ENCODE measurements at regions not wholly inside any gene's neighbourhood (a gene's known extent, or its start where the extent isn't known, plus 50 kb on each side); places are given as distances from the start of the nearest gene placed in this dataset.

DNA sequence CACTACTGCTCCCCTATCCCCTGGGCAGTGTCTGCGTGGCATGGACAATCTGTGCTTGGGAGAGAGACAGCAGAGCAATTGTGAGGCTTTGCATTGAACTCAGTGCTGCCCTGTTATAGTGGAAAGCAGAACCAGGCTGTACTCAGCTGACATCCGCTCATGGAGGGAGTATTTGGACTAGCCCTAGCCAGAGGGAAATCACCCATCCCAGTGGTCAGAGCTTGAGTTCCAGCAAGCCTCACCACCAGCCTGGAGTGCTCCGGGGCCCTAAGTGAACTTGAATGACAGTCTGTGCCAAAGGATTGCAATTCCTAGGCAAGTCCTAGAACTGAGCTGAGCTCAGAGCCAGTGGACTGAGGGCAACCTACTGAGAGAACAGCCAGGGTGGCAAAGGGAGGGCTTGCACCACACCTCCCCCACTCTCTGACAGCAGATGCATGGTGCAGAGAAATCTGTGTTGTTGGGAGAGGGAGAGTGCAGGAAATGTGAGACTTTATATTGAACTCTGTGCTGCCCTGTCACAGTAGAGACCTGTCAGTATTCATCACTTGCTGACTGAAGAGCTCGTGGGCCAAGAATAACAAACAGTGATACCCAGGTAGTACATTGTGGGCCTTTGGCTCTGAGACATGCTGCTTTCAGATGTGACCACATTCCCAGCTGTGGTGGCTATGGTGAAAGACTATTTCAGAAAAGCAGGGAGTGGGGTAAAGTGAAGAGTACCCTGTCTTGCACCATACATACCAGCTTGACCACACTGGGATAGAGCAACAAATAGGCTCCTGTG is 107.7 kb upstream of the SLC5A9 start:
- H3K9me3 ChIP-seq, result peaks cover 0 to 5% (median 0%) of the 10 kb centered on the region in 4 donors
- TF ChIP-seq, protein P1, sequence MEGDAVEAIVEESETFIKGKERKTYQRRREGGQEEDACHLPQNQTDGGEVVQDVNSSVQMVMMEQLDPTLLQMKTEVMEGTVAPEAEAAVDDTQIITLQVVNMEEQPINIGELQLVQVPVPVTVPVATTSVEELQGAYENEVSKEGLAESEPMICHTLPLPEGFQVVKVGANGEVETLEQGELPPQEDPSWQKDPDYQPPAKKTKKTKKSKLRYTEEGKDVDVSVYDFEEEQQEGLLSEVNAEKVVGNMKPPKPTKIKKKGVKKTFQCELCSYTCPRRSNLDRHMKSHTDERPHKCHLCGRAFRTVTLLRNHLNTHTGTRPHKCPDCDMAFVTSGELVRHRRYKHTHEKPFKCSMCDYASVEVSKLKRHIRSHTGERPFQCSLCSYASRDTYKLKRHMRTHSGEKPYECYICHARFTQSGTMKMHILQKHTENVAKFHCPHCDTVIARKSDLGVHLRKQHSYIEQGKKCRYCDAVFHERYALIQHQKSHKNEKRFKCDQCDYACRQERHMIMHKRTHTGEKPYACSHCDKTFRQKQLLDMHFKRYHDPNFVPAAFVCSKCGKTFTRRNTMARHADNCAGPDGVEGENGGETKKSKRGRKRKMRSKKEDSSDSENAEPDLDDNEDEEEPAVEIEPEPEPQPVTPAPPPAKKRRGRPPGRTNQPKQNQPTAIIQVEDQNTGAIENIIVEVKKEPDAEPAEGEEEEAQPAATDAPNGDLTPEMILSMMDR (IDR thresholded peaks at IDR 0.05), result no peak
- 53 to 75% (median 65%) methylated on average over 4 of the region's 4 CpGs for WGBS, 5 donors

DNA sequence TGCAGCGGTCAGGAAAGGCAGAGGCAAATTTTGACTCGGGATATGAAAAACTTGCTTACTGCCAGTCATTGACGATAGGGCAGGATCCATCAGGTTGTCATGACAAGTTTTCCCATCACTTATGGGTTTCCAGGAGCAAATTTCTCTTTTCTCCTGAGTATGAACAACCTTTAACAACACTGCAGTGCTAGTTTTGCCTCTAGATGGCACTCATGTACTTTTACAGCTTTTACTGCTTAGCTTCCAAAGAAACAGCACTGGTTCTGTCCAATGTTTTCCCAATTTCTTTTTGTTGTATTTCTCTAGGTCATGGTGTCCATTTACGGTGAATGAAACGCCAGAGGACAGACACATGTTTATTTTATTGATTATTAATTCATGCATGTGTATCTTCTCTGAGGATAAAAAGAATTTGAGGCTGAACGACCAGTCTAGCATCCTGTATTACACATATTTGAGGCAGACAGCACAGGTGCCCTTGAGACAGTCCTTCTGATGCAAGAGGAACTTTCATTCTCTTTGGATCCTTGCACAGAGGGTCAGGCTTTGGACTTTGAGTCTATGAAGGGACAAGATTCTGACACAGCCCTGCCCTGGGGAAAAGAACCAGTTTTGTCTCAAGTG is 112.3 kb upstream of the TRABD2B start:
- Histone ChIP-seq H3K36me3 (no peaks in the 10 kb centered on the region), H3K9me3 (no peaks in the 10 kb centered on the region), H3K4me3 (no peak overlapping the region), H3K27ac (no peak overlapping the region), H3K27me3 (no peaks in the 10 kb centered on the region), H3K4me1 (no peaks in the 10 kb centered on the region)
- 16 to 21% (median 17%) methylated on average over 6 of the region's 6 CpGs for WGBS, 5 donors
- DNase-seq, result peak in 1 of 2 donors; percentile 86
- TF ChIP-seq, protein P1 (IDR thresholded peaks at IDR 0.05), result peak in 5 of 7 experiments; percentile 65 to 77 (median 75)
- TF ChIP-seq EP300 (IDR thresholded peaks at IDR 0.05), result no peak
- intact Hi-C loops (cut with DNase I; ENCODE audit: low total_unique reads), result loop anchor here (5.0 kb wide), 1 partner anchor 88 kb away; no protein-coding TSS in a partner anchor

More for the DNA sequence above, 107.7 kb upstream of the SLC5A9 start:
- Histone ChIP-seq H3K36me3 (no peaks in the 10 kb centered on the region), H3K4me3 (no peak overlapping the region), H3K4me1 (no peaks in the 10 kb centered on the region), H3K27me3 (no peaks in the 10 kb centered on the region), H3K27ac (no peak overlapping the region)
- intact Hi-C loops (cut with DNase I; ENCODE audit: low total_unique reads), result no loop called here
- no peak for DNase-seq

DNA sequence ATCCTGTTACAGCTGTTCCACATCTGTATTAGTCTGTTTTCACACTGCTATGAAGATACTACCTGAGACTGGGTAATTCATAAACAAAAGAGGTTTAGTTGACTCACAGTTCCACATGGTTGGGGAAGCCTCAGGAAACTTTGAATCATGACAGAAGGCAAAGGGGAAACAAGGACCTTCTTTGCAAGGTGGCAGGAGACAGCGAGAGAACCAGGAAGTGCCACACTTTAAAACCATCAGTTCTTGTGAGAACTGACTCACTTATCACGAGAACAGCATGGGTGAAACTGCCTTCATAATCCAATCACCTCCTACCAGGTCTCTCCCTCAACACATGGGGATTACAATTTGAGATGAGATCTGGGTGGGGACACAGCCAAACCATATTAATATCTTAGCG is 110.3 kb upstream of the TRABD2B start:
- H3K36me3 ChIP-seq, result no peaks in the 10 kb centered on the region

DNA sequence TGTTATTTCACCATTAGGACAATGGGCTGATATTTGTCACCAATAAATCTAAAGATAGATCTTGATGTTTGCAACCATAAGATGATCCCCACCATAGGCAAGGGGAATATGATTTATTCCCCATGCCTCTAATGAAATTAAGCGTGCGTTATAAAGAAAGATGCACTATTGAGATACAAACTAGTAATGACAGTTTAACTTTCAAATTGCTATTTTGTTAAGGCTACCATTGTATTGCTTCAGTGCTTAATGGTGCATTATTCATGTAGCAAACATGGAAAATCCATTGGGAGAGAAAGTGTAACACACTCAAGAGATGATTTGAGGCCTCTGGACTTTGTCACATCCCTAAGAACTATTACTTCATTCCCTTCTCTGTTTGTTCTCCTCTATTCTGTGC is 108.9 kb upstream of the TRABD2B start:
- H3K4me1 ChIP-seq, result no peaks in the 10 kb centered on the region
- 94 to 99% (median 97%) methylated on average over 2 of the region's 2 CpGs for WGBS, 5 donors
- no peaks in the 10 kb centered on the region for H3K36me3 ChIP-seq
- H3K27ac ChIP-seq, result no peak overlapping the region
- H3K27me3 ChIP-seq, result peaks cover 0 to 4% (median 0%) of the 10 kb centered on the region in 3 donors
- no peaks in the 10 kb centered on the region for H3K9me3 ChIP-seq
- TF ChIP-seq POLR2A (IDR thresholded peaks at IDR 0.05), result no peak
- TF ChIP-seq, protein P1 (IDR thresholded peaks at IDR 0.05), result no peak
- TF ChIP-seq EP300 (IDR thresholded peaks at IDR 0.05), result no peak
- DNase-seq, result no peak
- no peak overlapping the region for H3K4me3 ChIP-seq
- intact Hi-C loops (cut with DNase I; ENCODE audit: low total_unique reads), result loop anchor here (5.0 kb wide), 1 partner anchor 91 kb away; no protein-coding TSS in a partner anchor

More for the DNA sequence above, 110.3 kb upstream of the TRABD2B start:
- no peak for DNase-seq
- 57 to 79% (median 65%) methylated on average over 3 of the region's 3 CpGs for WGBS, 5 donors
- H3K4me3 ChIP-seq, result no peak overlapping the region
- intact Hi-C loops (cut with DNase I; ENCODE audit: low total_unique reads), result loop anchor here (5.0 kb wide), 1 partner anchor 90 kb away; no protein-coding TSS in a partner anchor
- TF ChIP-seq, protein P1 (IDR thresholded peaks at IDR 0.05), result no peak
- no peak for TF ChIP-seq POLR2AphosphoS5 (IDR thresholded peaks at IDR 0.05)
- H3K27me3 ChIP-seq, result no peaks in the 10 kb centered on the region
- H3K9me3 ChIP-seq, result no peaks in the 10 kb centered on the region
- H3K27ac ChIP-seq, result no peak overlapping the region
- no peaks in the 10 kb centered on the region for H3K4me1 ChIP-seq
